Vagina (tissue), 2 donors: ENCODE measurements at regions not wholly inside any gene's neighbourhood (a gene's known extent, or its start where the extent isn't known, plus 50 kb on each side); places are given as distances from the start of the nearest gene placed in this dataset.
"Not testable (repeated sequence)": the region's sequence is repeated elsewhere in the genome, so short reads cannot be mapped to it uniquely, and the experiment has no call there.

Experiments used
- DNase-seq, 2 donors: peaks; one replicate each; pipeline ENCODE4 v3.0.0-alpha.2; 2017; ENCODE audit errors: extremely low spot score in 2 of 2
- H3K27ac ChIP-seq: fragments of 200-600 bp; sonication (generic); one replicate; pipeline ENCODE4 v1.5.1; 2019
- H3K27me3 ChIP-seq: fragments of 200-600 bp; sonication (generic); one replicate; pipeline ENCODE4 v1.5.1; 2019
- H3K36me3 ChIP-seq, 2 donors: fragments of 200-600 bp; sonication (generic); one replicate each; pipeline ENCODE4 v1.5.1; 2017 to 2019
- H3K4me1 ChIP-seq: fragments of 200-600 bp; sonication (generic); one replicate; pipeline ENCODE4 v1.5.1; 2019
- H3K4me3 ChIP-seq, 2 donors: fragments of 200-600 bp; sonication (generic); 1 replicate in 1 of 2; 2 replicates in 1 of 2; pipeline ENCODE4 v1.5.1; 2016 to 2019
- H3K9me3 ChIP-seq: fragments of 200-600 bp; sonication (generic); one replicate; pipeline ENCODE4 v1.5.1; 2019
- POLR2A ChIP-seq, 2 donors: fragments of 450-650 bp; IDR thresholded peaks; one replicate each; pipeline ENCODE4 v1.6.1; 2017; ENCODE audit warnings: antibody characterized with exemption in 2 of 2, mild to moderate bottlenecking in 2 of 2, moderate library complexity in 2 of 2
- POLR2AphosphoS5 ChIP-seq, 2 donors: sonication (generic); formaldehyde crosslinking; IDR thresholded peaks; one replicate each; pipeline ENCODE4 v1.9.0; 2017; ENCODE audit warnings: antibody characterized with exemption in 2 of 2, mild to moderate bottlenecking in 2 of 2, low read depth in 1 of 2; ENCODE audit not compliant: insufficient read depth in 1 of 2
- intact Hi-C: fragments of 100-400 bp; cut with DNase I; formaldehyde crosslinking; loops from one replicate; pipeline ENCODE4 v1.15.1; 2023
- TF ChIP-seq, protein P1 (sequence below), 3 experiments: fragments of 450-650 bp in 2 of 3; fragments of 200-600 bp in 1 of 3; sonication (generic) in 1 of 3; IDR thresholded peaks; one replicate each; pipeline ENCODE4 v1.5.1; 2017 to 2019; ENCODE audit warnings: antibody characterized with exemption in 3 of 3, mild to moderate bottlenecking in 2 of 3, moderate library complexity in 2 of 3

GRCh38 chr9:33731142-33731541, 64.2 kb upstream of the PRSS3 start:
- Histone ChIP-seq H3K4me1 (no peaks in the 10 kb centered on the region), H3K36me3 (no peaks in the 10 kb centered on the region), H3K27me3 (no peaks in the 10 kb centered on the region), H3K4me3 (no peak overlapping the region), H3K27ac (no peak overlapping the region), H3K9me3 (no peaks in the 10 kb centered on the region)
- intact Hi-C loops, result no loop called here
- no peak for DNase-seq
- TF ChIP-seq POLR2AphosphoS5 (IDR thresholded peaks at IDR 0.05; ENCODE audit: insufficient read depth in 1 of 2, low read depth in 1 of 2) (no peak), POLR2A (IDR thresholded peaks at IDR 0.05) (no peak)
- TF ChIP-seq, protein P1, sequence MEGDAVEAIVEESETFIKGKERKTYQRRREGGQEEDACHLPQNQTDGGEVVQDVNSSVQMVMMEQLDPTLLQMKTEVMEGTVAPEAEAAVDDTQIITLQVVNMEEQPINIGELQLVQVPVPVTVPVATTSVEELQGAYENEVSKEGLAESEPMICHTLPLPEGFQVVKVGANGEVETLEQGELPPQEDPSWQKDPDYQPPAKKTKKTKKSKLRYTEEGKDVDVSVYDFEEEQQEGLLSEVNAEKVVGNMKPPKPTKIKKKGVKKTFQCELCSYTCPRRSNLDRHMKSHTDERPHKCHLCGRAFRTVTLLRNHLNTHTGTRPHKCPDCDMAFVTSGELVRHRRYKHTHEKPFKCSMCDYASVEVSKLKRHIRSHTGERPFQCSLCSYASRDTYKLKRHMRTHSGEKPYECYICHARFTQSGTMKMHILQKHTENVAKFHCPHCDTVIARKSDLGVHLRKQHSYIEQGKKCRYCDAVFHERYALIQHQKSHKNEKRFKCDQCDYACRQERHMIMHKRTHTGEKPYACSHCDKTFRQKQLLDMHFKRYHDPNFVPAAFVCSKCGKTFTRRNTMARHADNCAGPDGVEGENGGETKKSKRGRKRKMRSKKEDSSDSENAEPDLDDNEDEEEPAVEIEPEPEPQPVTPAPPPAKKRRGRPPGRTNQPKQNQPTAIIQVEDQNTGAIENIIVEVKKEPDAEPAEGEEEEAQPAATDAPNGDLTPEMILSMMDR (IDR thresholded peaks at IDR 0.05), result no peak

DNA sequence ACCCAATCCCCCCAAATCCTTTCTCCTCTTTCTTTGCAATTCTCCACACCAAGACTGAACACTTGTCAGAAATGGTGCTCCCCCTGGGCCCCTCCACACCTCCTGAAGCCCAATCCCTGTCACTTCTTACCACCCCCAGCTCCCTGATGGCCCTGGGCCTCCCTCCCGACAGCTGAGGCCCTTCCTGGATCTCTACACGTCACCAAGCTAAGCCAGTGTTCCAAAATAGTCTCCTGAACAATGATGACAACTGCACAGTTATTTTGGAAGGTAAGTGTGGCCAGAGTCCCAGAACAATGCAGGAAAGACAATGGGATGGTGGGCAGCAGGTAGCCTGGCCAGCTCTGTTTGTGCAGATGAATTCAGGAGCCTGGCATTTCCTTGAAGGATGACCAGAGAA, 63.7 kb upstream of the PRSS3 start:
- intact Hi-C loops, result no loop called here
- Histone ChIP-seq H3K9me3 (no peaks in the 10 kb centered on the region), H3K4me1 (no peaks in the 10 kb centered on the region), H3K36me3 (no peaks in the 10 kb centered on the region), H3K4me3 (no peak overlapping the region), H3K27me3 (no peaks in the 10 kb centered on the region), H3K27ac (no peak overlapping the region)
- TF ChIP-seq, protein P1 (IDR thresholded peaks at IDR 0.05), result no peak
- TF ChIP-seq POLR2AphosphoS5 (IDR thresholded peaks at IDR 0.05; ENCODE audit: insufficient read depth in 1 of 2, low read depth in 1 of 2) (no peak), POLR2A (IDR thresholded peaks at IDR 0.05) (no peak)
- DNase-seq, result no peak

DNA sequence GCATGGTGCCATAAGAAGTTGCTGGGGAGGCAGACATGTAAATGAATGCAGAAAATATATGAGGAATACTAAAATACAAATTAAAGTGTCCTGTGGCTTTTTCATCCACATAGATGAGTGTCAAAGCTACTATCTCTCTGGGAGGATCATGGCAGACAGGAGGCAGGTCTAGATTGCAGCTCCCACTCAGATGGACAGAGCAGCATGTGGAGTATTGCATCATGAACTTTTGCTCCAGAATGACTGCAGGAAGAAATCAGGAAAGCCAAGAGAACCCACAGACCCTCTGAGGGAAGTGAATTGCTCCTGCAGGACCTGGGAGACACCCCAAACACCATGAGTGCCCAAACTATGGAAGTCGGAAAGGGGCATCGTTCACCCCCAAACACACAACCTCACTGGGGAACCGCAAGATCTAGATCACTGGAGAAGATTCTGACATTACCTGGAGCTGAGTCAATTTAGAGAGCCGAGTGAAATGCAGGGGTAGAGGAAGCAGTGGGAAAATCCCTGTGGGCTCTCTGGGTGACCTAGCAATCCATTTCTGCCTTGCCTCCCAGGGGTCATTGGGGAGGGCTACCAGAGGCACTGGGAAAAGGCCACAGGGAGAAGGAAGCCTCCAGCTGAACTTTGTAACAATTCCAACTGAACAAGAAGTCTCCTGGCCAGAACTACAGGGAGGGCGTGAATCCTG, 61.0 kb upstream of the PRSS3 start:
- intact Hi-C loops, H3K27ac ChIP-seq: not testable (repeated sequence)

GRCh38 chr9:33734941-33735835, 60.2 kb upstream of the PRSS3 start:
- DNase-seq, intact Hi-C loops: not testable (repeated sequence)

More for the DNA sequence above, 61.0 kb upstream of the PRSS3 start:
- H3K9me3 ChIP-seq, H3K4me1 ChIP-seq, H3K4me3 ChIP-seq, DNase-seq, H3K36me3 ChIP-seq, H3K27me3 ChIP-seq: not testable (repeated sequence)

DNA sequence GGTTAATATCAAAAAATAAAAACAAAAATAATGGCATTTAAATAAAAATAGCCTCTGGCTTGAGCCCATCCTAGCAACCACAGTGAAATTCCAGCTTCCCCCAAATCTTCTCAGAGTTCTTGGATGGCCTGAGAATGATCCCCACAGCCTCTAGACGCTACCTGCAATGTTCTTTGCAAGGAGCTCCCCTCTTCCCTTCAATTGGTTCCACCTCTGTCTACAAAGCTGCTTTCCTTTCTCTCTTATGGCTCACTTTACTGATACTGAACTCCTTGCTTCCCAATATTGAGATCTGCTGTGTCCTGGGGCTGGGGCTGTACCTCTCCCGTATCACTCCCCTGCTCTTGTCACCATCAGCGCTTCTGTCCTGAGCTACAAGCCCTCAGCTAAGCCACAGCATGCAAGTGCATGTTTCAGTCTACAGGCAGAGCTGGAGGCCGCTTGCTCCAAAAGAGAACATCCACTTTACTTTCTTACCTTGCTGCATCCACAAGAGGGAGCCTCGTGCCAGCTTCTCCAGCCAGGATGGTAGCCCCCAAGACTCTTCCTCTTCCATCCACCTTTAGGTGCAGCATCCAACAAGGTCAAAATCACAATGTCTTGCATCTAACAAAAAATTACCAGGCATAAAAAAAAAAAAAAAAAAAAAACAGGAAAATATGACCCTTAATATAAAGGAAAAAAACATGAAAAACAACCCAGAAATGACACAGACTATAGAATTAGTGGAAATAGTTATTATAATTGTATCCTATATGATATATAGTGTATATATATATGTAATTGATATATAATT, 57.4 kb upstream of the PRSS3 start:
- H3K27me3 ChIP-seq, result no peaks in the 10 kb centered on the region
- no peaks in the 10 kb centered on the region for H3K4me1 ChIP-seq
- no peak overlapping the region for H3K4me3 ChIP-seq
- intact Hi-C loops, result no loop called here
- no peaks in the 10 kb centered on the region for H3K9me3 ChIP-seq
- H3K36me3 ChIP-seq, result no peaks in the 10 kb centered on the region
- TF ChIP-seq POLR2A (IDR thresholded peaks at IDR 0.05) (no peak), POLR2AphosphoS5 (IDR thresholded peaks at IDR 0.05; ENCODE audit: insufficient read depth in 1 of 2, low read depth in 1 of 2) (no peak)
- TF ChIP-seq, protein P1 (IDR thresholded peaks at IDR 0.05), result peak in 1 of 3 experiments; percentile 14
- DNase-seq, result no peak
- no peak overlapping the region for H3K27ac ChIP-seq

More at GRCh38 chr9:33734941-33735835, 60.2 kb upstream of the PRSS3 start:
- not testable (repeated sequence) for H3K27ac ChIP-seq, H3K4me3 ChIP-seq, H3K4me1 ChIP-seq, H3K9me3 ChIP-seq, H3K36me3 ChIP-seq, H3K27me3 ChIP-seq
